Astrocyte of the spinal cord (primary cell): ENCODE measurements at regions not wholly inside any gene's neighbourhood (a gene's known extent, or its start where the extent isn't known, plus 50 kb on each side); places are given as distances from the start of the nearest gene placed in this dataset.

Experiments
- DNase-seq: peaks from one replicate; pipeline ENCODE4 v3.0.0; 2011; ENCODE audit warnings: low read depth, low spot score
- H3K4me3 ChIP-seq: 2 replicates; pipeline ENCODE4 v1.5.1; 2011; ENCODE audit warnings: low read depth, mild to moderate bottlenecking, low read length, moderate library complexity
- in situ Hi-C: cut with HindIII; loops from 2 replicates; pipeline ENCODE4 v1.10.0; 2017; ENCODE audit warnings: low sequenced_read_pairs
- TF ChIP-seq, protein P1 (sequence below): IDR thresholded peaks from 2 replicates; pipeline ENCODE4 v1.5.1; 2012; ENCODE audit warnings: low read depth, mild to moderate bottlenecking, low read length, inconsistent platforms

DNA sequence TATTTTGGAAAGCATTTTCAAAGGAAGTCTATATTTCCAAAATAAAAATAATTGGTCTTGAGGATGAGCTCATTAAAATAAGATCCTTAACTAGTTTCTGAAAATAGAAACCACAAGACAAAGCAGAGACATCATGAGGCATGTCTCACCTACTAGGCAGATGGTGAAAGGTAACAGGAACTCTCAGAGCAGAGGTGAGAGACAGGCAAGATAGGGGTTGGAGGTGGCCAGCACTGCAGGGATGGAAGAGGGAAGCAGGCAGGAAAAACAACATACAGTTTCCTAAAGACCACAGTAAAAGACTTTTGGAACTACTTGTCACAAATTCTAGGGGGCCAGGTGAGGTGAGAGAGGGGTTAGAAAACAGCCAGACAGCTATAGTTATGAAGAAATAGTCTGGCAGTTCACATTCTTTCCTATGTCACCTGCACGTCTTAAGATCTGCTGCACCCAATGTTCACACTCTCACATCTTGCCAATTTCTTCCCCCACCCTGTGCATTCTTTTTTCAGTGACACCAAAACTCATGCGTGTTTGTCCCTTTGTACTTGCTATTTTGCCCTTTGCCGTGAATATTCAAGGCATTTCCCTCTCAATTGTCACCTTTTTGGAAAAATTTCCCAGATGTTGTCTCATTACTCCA is 341.7 kb upstream of the KITLG start:
- DNase-seq, result no peak
- TF ChIP-seq, protein P1, sequence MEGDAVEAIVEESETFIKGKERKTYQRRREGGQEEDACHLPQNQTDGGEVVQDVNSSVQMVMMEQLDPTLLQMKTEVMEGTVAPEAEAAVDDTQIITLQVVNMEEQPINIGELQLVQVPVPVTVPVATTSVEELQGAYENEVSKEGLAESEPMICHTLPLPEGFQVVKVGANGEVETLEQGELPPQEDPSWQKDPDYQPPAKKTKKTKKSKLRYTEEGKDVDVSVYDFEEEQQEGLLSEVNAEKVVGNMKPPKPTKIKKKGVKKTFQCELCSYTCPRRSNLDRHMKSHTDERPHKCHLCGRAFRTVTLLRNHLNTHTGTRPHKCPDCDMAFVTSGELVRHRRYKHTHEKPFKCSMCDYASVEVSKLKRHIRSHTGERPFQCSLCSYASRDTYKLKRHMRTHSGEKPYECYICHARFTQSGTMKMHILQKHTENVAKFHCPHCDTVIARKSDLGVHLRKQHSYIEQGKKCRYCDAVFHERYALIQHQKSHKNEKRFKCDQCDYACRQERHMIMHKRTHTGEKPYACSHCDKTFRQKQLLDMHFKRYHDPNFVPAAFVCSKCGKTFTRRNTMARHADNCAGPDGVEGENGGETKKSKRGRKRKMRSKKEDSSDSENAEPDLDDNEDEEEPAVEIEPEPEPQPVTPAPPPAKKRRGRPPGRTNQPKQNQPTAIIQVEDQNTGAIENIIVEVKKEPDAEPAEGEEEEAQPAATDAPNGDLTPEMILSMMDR, result no peak
- in situ Hi-C loops, result no loop called here
- no peak overlapping the region for H3K4me3 ChIP-seq

DNA sequence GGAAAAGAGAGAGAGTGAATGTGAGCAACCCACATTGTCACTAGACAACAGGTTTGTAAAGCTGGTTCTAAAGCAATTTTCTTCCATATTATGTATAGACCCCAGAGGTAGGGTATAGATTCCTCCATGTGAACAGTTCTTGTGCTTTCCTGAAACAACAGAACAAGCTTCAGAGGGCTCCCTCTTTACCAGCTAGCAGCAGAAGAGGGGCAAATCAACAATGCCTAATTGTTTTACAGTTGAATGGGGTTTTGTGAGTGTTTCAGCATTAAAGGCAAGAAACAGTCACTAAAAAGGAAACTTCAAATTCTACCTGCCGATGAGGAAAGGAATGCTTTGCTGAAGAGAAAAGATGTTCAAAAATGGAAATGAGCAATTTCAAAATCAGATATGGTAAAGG is 341.2 kb upstream of the KITLG start:
- TF ChIP-seq, protein P1, result no peak
- DNase-seq, result no peak
- H3K4me3 ChIP-seq, result no peak overlapping the region
- in situ Hi-C loops, result no loop called here

DNA sequence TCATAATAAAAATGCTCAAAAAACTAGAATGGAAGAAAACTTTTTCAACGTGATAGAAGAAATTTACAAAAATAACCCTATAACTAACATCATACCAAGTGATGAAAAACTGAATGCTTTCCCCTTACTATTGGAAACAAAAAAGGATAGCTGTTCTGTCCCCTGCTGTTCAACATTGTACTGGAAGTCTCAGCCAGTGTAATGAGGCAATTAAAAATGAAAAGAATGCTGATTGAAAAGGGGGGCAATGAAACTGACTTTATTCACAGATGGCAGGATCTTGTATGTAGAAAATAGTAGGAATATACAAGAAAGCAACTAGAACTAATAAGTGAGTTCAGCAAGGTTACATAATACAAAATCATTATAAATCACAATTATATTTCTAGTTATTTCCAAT is 337.9 kb upstream of the KITLG start:
- in situ Hi-C loops, result no loop called here
- no peak overlapping the region for H3K4me3 ChIP-seq
- no peak for DNase-seq
- TF ChIP-seq, protein P1, result no peak

DNA sequence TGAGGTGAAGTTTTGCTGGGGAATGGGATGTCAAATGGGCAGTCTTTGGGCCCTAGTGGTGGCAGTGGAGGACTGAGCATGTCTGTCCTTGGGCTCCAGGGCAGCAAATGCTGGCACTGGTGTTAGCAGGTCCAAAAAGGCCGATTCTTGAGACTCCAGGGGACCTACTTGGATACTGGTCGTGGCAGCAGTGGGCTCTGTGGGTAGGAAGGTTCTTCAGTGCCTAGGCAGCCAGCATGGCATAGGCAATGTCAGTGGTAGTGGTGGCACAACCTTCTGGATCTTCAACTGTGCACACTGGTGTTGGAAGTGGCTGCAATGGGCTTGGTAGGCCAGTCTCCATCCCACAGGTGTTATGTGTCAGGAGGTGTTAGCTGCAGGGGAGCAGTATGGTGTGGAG is 334.7 kb upstream of the KITLG start:
- TF ChIP-seq, protein P1, result no peak
- in situ Hi-C loops, result no loop called here
- no peak for DNase-seq
- no peak overlapping the region for H3K4me3 ChIP-seq

DNA sequence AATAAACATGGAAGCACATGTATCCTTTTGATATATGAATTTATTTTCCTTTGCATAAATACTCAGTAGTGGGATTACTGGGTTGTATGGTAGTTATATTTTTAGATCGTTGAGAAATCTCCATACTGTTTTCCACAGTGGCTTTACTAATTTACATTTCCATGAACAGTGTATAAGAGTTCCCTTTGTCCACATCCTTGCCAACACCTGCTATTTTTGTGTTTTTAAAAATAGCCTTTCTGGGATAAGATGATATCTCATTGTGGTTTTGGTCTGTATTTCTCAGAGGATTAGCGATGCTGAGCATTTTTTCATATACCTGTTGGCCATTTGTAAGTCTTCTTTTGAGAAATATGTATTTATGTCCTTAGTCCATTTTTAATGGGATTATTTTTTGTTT is 329.2 kb upstream of the KITLG start:
- no peak overlapping the region for H3K4me3 ChIP-seq
- DNase-seq, result no peak
- TF ChIP-seq, protein P1, result no peak
- in situ Hi-C loops, result no loop called here

DNA sequence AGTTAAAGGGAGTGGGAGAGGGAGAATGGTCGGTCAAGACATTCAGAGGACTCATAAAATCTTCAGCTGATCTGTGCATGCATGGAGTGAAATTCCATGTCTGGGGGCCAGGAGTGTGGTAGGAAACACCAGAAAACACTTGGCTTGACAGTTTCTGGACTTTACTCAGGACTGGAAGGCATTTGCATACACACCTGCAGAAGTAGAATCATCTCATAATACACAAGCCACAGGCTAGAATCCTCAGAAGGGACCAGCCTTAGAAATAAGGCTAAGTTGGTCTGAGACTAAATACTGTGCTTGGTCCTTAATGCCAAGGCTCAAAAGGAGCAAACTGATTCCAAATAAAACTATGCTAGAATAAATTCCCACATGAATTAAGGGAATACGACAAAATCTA is 328.1 kb upstream of the KITLG start:
- in situ Hi-C loops, result no loop called here
- no peak for DNase-seq
- TF ChIP-seq, protein P1, result no peak
- no peak overlapping the region for H3K4me3 ChIP-seq
